ENCODE measurements at regions not wholly inside any gene's neighbourhood (a gene's known extent, or its start where the extent isn't known, plus 50 kb on each side); places are given as distances from the start of the nearest gene placed in this dataset.
"Not testable (repeated sequence)": the region's sequence is repeated elsewhere in the genome, so short reads cannot be mapped to it uniquely, and the experiment has no call there.

DNA sequence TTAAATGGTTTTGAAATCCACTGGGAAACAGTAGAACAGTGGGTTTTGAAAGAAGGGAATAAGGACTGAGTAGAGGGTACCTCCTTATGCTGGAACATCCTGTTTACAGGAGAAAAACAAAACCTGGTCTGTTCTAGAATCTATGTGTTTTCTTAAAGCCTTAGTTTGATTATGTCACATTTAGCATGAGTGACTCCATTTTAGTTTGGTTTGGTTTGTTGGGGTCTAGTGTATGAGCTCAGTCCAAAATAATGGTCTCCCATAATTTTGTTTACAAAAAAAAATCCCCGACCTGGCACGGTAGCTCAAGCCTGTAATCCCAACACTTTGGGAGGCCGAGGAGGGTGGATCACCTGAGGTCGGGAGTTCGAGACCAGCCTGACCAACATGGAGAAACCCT is 179.4 kb downstream of the FAM76B start:
- BruUV-seq (replicated peaks); H3K27ac ChIP-seq (ENCODE audit: insufficient read depth, low read depth, low read length); H3K9me1 ChIP-seq (replicated peaks; ENCODE audit: control insufficient read depth, extremely low read depth, insufficient read depth, low read length); H3K4me3 ChIP-seq (replicated peaks in 1 of 3; ENCODE audit: insufficient read depth in 1 of 3, low read depth in 1 of 3, low read length in 3 of 3); H3K4me1 ChIP-seq (ENCODE audit: control insufficient read depth, extremely low read depth, insufficient read depth, low read length); H4K20me1 ChIP-seq (replicated peaks; ENCODE audit: control insufficient read depth, extremely low read depth, insufficient read depth, low read length); H3K27me3 ChIP-seq (ENCODE audit: control insufficient read depth in 2 of 2, insufficient read depth in 2 of 2, low read length in 2 of 2); H3K9me3 ChIP-seq (replicated peaks; ENCODE audit: control insufficient read depth, insufficient read depth, low read length); H3K36me3 ChIP-seq (ENCODE audit: control insufficient read depth in 2 of 2, extremely low read depth in 1 of 2, insufficient read depth in 2 of 2, low read length in 2 of 2); H3K9ac ChIP-seq (replicated peaks; ENCODE audit: extremely low read depth, insufficient read depth, low read length); H2AFZ ChIP-seq (ENCODE audit: low read depth, low read length); CTCF ChIA-PET; H3K4me2 ChIP-seq (ENCODE audit: insufficient read depth, low read length); intact Hi-C loops (cut with micrococcal nuclease); POLR2A ChIA-PET; dilution Hi-C loops (cut with MboI; ENCODE audit: extremely low pct_ligation_motif_present, low sequenced_read_pairs); DNase-seq (ENCODE audit: low read depth, low spot score); FAIRE-seq; H3K79me2 ChIP-seq (ENCODE audit: control insufficient read depth, insufficient read depth, low read length): not testable (repeated sequence)

DNA sequence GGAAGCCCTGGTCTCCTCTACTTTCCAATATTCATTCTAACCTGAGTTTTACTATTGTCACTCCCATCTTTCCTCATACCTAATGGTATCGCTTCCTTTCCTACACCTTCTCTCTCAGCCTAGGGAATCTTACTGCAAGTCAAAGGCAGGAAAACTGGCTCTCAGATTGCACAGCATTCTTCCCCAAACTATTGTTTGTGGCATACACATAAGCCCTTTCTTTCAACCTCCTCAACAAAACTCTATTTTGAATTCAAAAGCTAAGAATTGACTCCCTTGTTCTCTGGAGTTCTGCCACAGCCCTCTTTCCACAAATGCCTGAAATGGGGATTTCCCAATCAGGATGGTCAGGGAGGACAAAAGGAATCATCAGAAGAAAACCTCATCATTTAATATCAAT is 181.5 kb downstream of the FAM76B start:
- Histone ChIP-seq H3K9me3 (replicated peaks; ENCODE audit: control insufficient read depth, insufficient read depth, low read length) (no peaks in the 10 kb centered on the region), H3K27ac (ENCODE audit: insufficient read depth, low read depth, low read length) (no peak overlapping the region), H3K36me3 (ENCODE audit: control insufficient read depth in 2 of 2, extremely low read depth in 1 of 2, insufficient read depth in 2 of 2, low read length in 2 of 2) (no peaks in the 10 kb centered on the region), H2AFZ (ENCODE audit: low read depth, low read length) (no peak overlapping the region), H3K4me3 (replicated peaks in 1 of 3; ENCODE audit: insufficient read depth in 1 of 3, low read depth in 1 of 3, low read length in 3 of 3) (no peak overlapping the region), H3K9ac (replicated peaks; ENCODE audit: extremely low read depth, insufficient read depth, low read length) (no peak overlapping the region), H3K27me3 (ENCODE audit: control insufficient read depth in 2 of 2, insufficient read depth in 2 of 2, low read length in 2 of 2) (no peaks in the 10 kb centered on the region), H3K79me2 (ENCODE audit: control insufficient read depth, insufficient read depth, low read length) (no peaks in the 10 kb centered on the region), H3K4me2 (ENCODE audit: insufficient read depth, low read length) (no peak overlapping the region), H3K4me1 (ENCODE audit: control insufficient read depth, extremely low read depth, insufficient read depth, low read length) (no peaks in the 10 kb centered on the region), H3K9me1 (replicated peaks; ENCODE audit: control insufficient read depth, extremely low read depth, insufficient read depth, low read length) (no peaks in the 10 kb centered on the region), H4K20me1 (replicated peaks; ENCODE audit: control insufficient read depth, extremely low read depth, insufficient read depth, low read length) (no peaks in the 10 kb centered on the region)
- BruUV-seq (replicated peaks), result no TSS peak
- CTCF ChIA-PET, result interaction anchor here (1.4 kb wide), 1 partner anchor 34 kb away, joined by 4 read pairs; no protein-coding TSS in a partner anchor
- FAIRE-seq, result no peak
- intact Hi-C loops (cut with micrococcal nuclease), result no loop called here
- POLR2A ChIA-PET, result no interaction called here
- DNase-seq (ENCODE audit: low read depth, low spot score), result no peak
- dilution Hi-C loops (cut with MboI; ENCODE audit: extremely low pct_ligation_motif_present, low sequenced_read_pairs), result no loop called here
- TF ChIP-seq POLR2AphosphoS5 (IDR thresholded peaks at IDR 0.05; ENCODE audit: insufficient read depth, low read depth, low read length) (no peak), FOS (IDR thresholded peaks at IDR 0.05; ENCODE audit: borderline replicate concordance, insufficient read depth, low read length) (no peak), JUN (IDR thresholded peaks at IDR 0.05; ENCODE audit: borderline replicate concordance, insufficient read depth, insufficient read length, low read depth) (no peak), POLR2A (IDR thresholded peaks at IDR 0.05; ENCODE audit: low read depth, low read length) (no peak), MYC (IDR thresholded peaks at IDR 0.05; ENCODE audit: low read depth, low read length) (no peak)
- TF ChIP-seq, protein P1, sequence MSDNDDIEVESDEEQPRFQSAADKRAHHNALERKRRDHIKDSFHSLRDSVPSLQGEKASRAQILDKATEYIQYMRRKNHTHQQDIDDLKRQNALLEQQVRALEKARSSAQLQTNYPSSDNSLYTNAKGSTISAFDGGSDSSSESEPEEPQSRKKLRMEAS (IDR thresholded peaks at IDR 0.05; ENCODE audit: insufficient read depth, insufficient read length), result no peak

All from endothelial cell of umbilical vein (primary cell).